Endothelial cell of umbilical vein (primary cell): ENCODE measurements at regions not wholly inside any gene's neighbourhood (a gene's known extent, or its start where the extent isn't known, plus 50 kb on each side); places are given as distances from the start of the nearest gene placed in this dataset.

Experiments used
- BruUV-seq: library from RNA; stranded (reverse); fragments of 400-500 nt; replicated peaks from 2 replicates; lab custom pipeline; 2021; lab: Mats Ljungman, UMichigan
- CTCF ChIA-PET: fragments of 300-600, 350-600 bp; sonication (Branson Sonifier 250); formaldehyde crosslinking; loops from one replicate; lab custom pipeline; 2021; ENCODE audit warnings: antibody characterized with exemption, inconsistent platforms; lab: Charles Lee
- POLR2A ChIA-PET: fragments of 300-600, 350-600 bp; sonication (Branson Sonifier 250); formaldehyde crosslinking; loops from one replicate; lab custom pipeline; 2021; ENCODE audit warnings: antibody characterized with exemption, inconsistent platforms; lab: Charles Lee
- DNase-seq: peaks from one replicate; pipeline ENCODE4 v3.0.0-alpha.2; 2011; ENCODE audit warnings: low read depth, low spot score
- FAIRE-seq: peaks from 2 replicates; lab custom pipeline; 2011; peaks lifted over from hg19 to GRCh38; lab: Jason Lieb, UNC
- H2AFZ ChIP-seq: 2 replicates; pipeline ENCODE4 v1.6.0; 2012; ENCODE audit warnings: low read depth, low read length, control low read depth, inconsistent platforms
- H3K27ac ChIP-seq: 2 replicates; pipeline ENCODE4 v1.5.1; 2011; ENCODE audit warnings: low read depth, mild to moderate bottlenecking, control low read depth, low read length, moderate library complexity; ENCODE audit not compliant: insufficient read depth
- H3K27me3 ChIP-seq, 2 experiments: 2 replicates each; pipeline versions ENCODE4 v1.6.0 to v1.6.1; 2011; ENCODE audit warnings: low read length in 2 of 2, mixed read lengths in 1 of 2; ENCODE audit not compliant: control insufficient read depth in 2 of 2, insufficient read depth in 2 of 2
- H3K36me3 ChIP-seq, 2 experiments: 2 replicates in 1 of 2; 3 replicates in 1 of 2; pipeline ENCODE4 v1.5.1; 2011; ENCODE audit warnings: low read length in 2 of 2, mild to moderate bottlenecking in 1 of 2, moderate library complexity in 1 of 2; ENCODE audit not compliant: control insufficient read depth in 2 of 2, insufficient read depth in 2 of 2; ENCODE audit errors: extremely low read depth in 1 of 2
- H3K4me1 ChIP-seq: 3 replicates; pipeline ENCODE4 v1.5.1; 2011; ENCODE audit warnings: mild to moderate bottlenecking, low read length; ENCODE audit not compliant: control insufficient read depth, insufficient read depth; ENCODE audit errors: extremely low read depth
- H3K4me2 ChIP-seq: 2 replicates; pipeline ENCODE4 v1.6.1; 2011; ENCODE audit warnings: low read length, control low read depth, mixed read lengths; ENCODE audit not compliant: insufficient read depth
- H3K4me3 ChIP-seq, 3 experiments: fragments of 200-600 bp in 1 of 3; sonication (generic), shearing (Covaris generic) in 1 of 3; replicated peaks in 1 of 3; 2 replicates each; pipeline ENCODE4 v1.5.1; 2011 to 2016; ENCODE audit warnings: control low read depth in 3 of 3, low read length in 3 of 3, mild to moderate bottlenecking in 2 of 3, inconsistent platforms in 1 of 3, low read depth in 1 of 3, moderate library complexity in 1 of 3; ENCODE audit not compliant: insufficient read depth in 1 of 3
- H3K79me2 ChIP-seq: 2 replicates; pipeline ENCODE4 v1.6.0; 2012; ENCODE audit warnings: low read length, inconsistent platforms; ENCODE audit not compliant: control insufficient read depth, insufficient read depth
- H3K9ac ChIP-seq: replicated peaks from 2 replicates; pipeline ENCODE3; 2011; ENCODE audit warnings: low read length, control low read depth; ENCODE audit not compliant: insufficient read depth; ENCODE audit errors: extremely low read depth
- H3K9me1 ChIP-seq: replicated peaks from 3 replicates; pipeline ENCODE4 v1.6.0; 2011; ENCODE audit warnings: mild to moderate bottlenecking, low read length; ENCODE audit not compliant: control insufficient read depth, insufficient read depth; ENCODE audit errors: extremely low read depth
- H3K9me3 ChIP-seq: replicated peaks from 2 replicates; pipeline ENCODE4 v1.5.1; 2012; ENCODE audit warnings: low read length, inconsistent platforms; ENCODE audit not compliant: control insufficient read depth, insufficient read depth
- H4K20me1 ChIP-seq: replicated peaks from 2 replicates; pipeline ENCODE3; 2011; ENCODE audit warnings: mild to moderate bottlenecking, low read length; ENCODE audit not compliant: control insufficient read depth, insufficient read depth; ENCODE audit errors: extremely low read depth
- CTCF ChIP-seq, 2 donors: IDR thresholded peaks; 1 replicate in 1 of 2; 2 replicates in 1 of 2; pipeline ENCODE4 v1.5.1; 2011; ENCODE audit warnings: low read length in 2 of 2, mild to moderate bottlenecking in 2 of 2, moderate library complexity in 2 of 2, control low read depth in 1 of 2, inconsistent platforms in 1 of 2, low read depth in 1 of 2; ENCODE audit not compliant: insufficient read depth in 1 of 2; ENCODE audit errors: extremely low read depth in 1 of 2
- EZH2 ChIP-seq: IDR thresholded peaks from 2 replicates; pipeline ENCODE4 v1.6.1; 2012; ENCODE audit warnings: borderline replicate concordance, low read depth, mild to moderate bottlenecking, moderate library complexity, low read length, inconsistent platforms; ENCODE audit not compliant: severe bottlenecking
- FOS ChIP-seq: IDR thresholded peaks from 2 replicates; pipeline ENCODE4 v1.6.1; 2011; ENCODE audit warnings: mild to moderate bottlenecking, low read length, moderate library complexity, borderline replicate concordance; ENCODE audit not compliant: insufficient read depth
- GATA2 ChIP-seq: IDR thresholded peaks from 2 replicates; pipeline ENCODE4 v1.7.0; 2011; ENCODE audit warnings: low read depth, mild to moderate bottlenecking, moderate library complexity, mixed read lengths, low read length; ENCODE audit not compliant: insufficient read length, insufficient read depth
- JUN ChIP-seq: IDR thresholded peaks from 2 replicates; pipeline ENCODE4 v1.6.1; 2011; ENCODE audit warnings: borderline replicate concordance, low read depth; ENCODE audit not compliant: insufficient read length, insufficient read depth
- MYC ChIP-seq: IDR thresholded peaks from one replicate; pipeline ENCODE4 v1.6.1; 2011; ENCODE audit warnings: mild to moderate bottlenecking, low read depth, low read length
- POLR2AphosphoS5 ChIP-seq: IDR thresholded peaks from 2 replicates; pipeline ENCODE4 v1.6.1; 2012; ENCODE audit warnings: low read depth, mild to moderate bottlenecking, control low read depth, low read length, moderate library complexity; ENCODE audit not compliant: insufficient read depth
- dilution Hi-C: fragments of 300-500 bp; cut with MboI; formaldehyde crosslinking; loops from one replicate; pipeline ENCODE4 v1.15.0; 2019; ENCODE audit warnings: low sequenced_read_pairs; ENCODE audit not compliant: extremely low pct_ligation_motif_present
- intact Hi-C: fragments of 100-400 bp; cut with micrococcal nuclease; formaldehyde crosslinking; loops from one replicate; pipeline ENCODE4 v1.10.0; 2022
- TF ChIP-seq, protein P1 (sequence below): IDR thresholded peaks from 2 replicates; pipeline ENCODE4 v1.6.1; 2011; ENCODE audit not compliant: insufficient read depth, insufficient read length

GRCh38 chr3:105030211-105030610, 336.5 kb upstream of the ALCAM start:
- dilution Hi-C loops (no loop called here), intact Hi-C loops (no loop called here)
- Histone ChIP-seq H3K27ac (no peak overlapping the region), H3K27me3 (no peaks in the 10 kb centered on the region), H3K4me1 (no peaks in the 10 kb centered on the region), H4K20me1 (no peaks in the 10 kb centered on the region), H3K9ac (no peak overlapping the region), H2AFZ (no peak overlapping the region), H3K4me3 (no peak overlapping the region), H3K79me2 (no peaks in the 10 kb centered on the region), H3K36me3 (no peaks in the 10 kb centered on the region), H3K9me1 (no peaks in the 10 kb centered on the region), H3K4me2 (no peak overlapping the region), H3K9me3 (no peaks in the 10 kb centered on the region)
- DNase-seq (no peak), FAIRE-seq (no peak)
- ChIA-PET CTCF (no interaction called here), POLR2A (no interaction called here)
- TF ChIP-seq EZH2 (no peak), MYC (no peak), JUN (no peak), FOS (no peak)
- TF ChIP-seq, protein P1, sequence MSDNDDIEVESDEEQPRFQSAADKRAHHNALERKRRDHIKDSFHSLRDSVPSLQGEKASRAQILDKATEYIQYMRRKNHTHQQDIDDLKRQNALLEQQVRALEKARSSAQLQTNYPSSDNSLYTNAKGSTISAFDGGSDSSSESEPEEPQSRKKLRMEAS = no peak
- no TSS peak for BruUV-seq

GRCh38 chr3:105032541-105032940, 334.2 kb upstream of the ALCAM start:
- CTCF ChIA-PET = no interaction called here
- POLR2A ChIA-PET = no interaction called here
- DNase-seq (no peak), FAIRE-seq (no peak)
- no peaks in the 10 kb centered on the region for H4K20me1 ChIP-seq
- dilution Hi-C loops (no loop called here), intact Hi-C loops (no loop called here)
- no peak overlapping the region for H3K27ac ChIP-seq
- no peaks in the 10 kb centered on the region for H3K79me2 ChIP-seq
- no peak overlapping the region for H3K9ac ChIP-seq
- no peaks in the 10 kb centered on the region for H3K4me1 ChIP-seq
- H3K9me1 ChIP-seq = no peaks in the 10 kb centered on the region
- no peaks in the 10 kb centered on the region for H3K9me3 ChIP-seq
- no peak overlapping the region for H3K4me2 ChIP-seq
- H3K4me3 ChIP-seq = no peak overlapping the region
- no peaks in the 10 kb centered on the region for H3K27me3 ChIP-seq
- TF ChIP-seq MYC (no peak), EZH2 (no peak), POLR2AphosphoS5 (no peak), CTCF (IDR thresholded peaks at IDR 0.05; ENCODE audit: extremely low read depth in 1 of 2, insufficient read depth in 1 of 2, low read depth in 1 of 2, low read length in 2 of 2) (no peak), GATA2 (no peak), FOS (no peak), JUN (no peak)
- TF ChIP-seq, protein P1 = no peak
- BruUV-seq = no TSS peak
- H3K36me3 ChIP-seq = no peaks in the 10 kb centered on the region
- H2AFZ ChIP-seq = no peak overlapping the region
